Mammary epithelial cell (primary cell): ENCODE measurements at regions not wholly inside any gene's neighbourhood (a gene's known extent, or its start where the extent isn't known, plus 50 kb on each side); places are given as distances from the start of the nearest gene placed in this dataset.

Source experiments
- EZH2 ChIP-seq: IDR thresholded peaks from 2 replicates; pipeline ENCODE4 v1.6.1; 2012; ENCODE audit warnings: low read length, inconsistent platforms, borderline replicate concordance
- TF ChIP-seq, protein P1 (sequence below), 2 donors: IDR thresholded peaks in 1 of 2; conservative IDR thresholded peaks in 1 of 2; 2 replicates each; pipeline ENCODE4 v1.5.1; 2011 to 2012; ENCODE audit warnings: inconsistent platforms in 2 of 2, low read length in 2 of 2, mild to moderate bottlenecking in 2 of 2, control low read depth in 1 of 2, low read depth in 1 of 2; ENCODE audit not compliant: insufficient read depth in 1 of 2; ENCODE audit errors: extremely low read depth in 1 of 2

DNA sequence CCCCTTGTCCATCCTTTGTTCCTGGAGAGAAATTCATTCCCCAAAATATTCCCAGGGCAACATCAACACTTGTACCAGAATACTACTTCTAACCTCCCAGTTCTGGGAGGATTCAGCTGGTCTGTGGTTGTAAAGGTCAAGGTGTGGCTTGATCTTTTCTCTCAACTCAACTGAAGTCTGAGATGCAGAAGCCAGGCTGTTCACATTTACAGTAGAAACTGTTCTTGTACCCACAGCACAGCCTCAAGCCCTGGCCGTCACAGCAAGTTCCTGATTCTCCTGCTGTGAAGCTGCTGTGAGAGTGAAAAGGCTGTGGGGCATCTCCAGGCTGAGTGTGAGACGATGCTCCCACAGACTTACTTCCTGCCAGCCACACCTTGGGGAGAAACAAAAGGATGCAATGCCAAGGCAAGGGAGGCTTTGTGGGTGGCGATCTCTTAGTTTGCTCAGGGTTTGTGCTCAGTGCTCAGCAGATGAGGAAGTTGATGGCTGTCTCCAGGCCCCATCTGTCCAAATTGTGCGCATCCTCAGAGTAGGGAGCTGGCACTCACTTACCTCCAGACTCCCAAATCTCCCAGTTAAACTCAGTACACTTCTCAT, 143.9 kb upstream of the FOXA2 start:
- TF ChIP-seq, protein P1, sequence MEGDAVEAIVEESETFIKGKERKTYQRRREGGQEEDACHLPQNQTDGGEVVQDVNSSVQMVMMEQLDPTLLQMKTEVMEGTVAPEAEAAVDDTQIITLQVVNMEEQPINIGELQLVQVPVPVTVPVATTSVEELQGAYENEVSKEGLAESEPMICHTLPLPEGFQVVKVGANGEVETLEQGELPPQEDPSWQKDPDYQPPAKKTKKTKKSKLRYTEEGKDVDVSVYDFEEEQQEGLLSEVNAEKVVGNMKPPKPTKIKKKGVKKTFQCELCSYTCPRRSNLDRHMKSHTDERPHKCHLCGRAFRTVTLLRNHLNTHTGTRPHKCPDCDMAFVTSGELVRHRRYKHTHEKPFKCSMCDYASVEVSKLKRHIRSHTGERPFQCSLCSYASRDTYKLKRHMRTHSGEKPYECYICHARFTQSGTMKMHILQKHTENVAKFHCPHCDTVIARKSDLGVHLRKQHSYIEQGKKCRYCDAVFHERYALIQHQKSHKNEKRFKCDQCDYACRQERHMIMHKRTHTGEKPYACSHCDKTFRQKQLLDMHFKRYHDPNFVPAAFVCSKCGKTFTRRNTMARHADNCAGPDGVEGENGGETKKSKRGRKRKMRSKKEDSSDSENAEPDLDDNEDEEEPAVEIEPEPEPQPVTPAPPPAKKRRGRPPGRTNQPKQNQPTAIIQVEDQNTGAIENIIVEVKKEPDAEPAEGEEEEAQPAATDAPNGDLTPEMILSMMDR (conservative IDR thresholded peaks at IDR 0.05 in 1 of 2, IDR thresholded peaks at IDR 0.05 in 1 of 2; ENCODE audit: extremely low read depth in 1 of 2, insufficient read depth in 1 of 2, low read depth in 1 of 2, low read length in 2 of 2): no peak
- no peak for TF ChIP-seq EZH2
